Transverse colon (tissue), 3 donors: ENCODE measurements at regions not wholly inside any gene's neighbourhood (a gene's known extent, or its start where the extent isn't known, plus 50 kb on each side); places are given as distances from the start of the nearest gene placed in this dataset.

Experiments
- EP300 ChIP-seq: sonication (generic); formaldehyde crosslinking; IDR thresholded peaks from one replicate; pipeline ENCODE4 v1.6.1; 2017; ENCODE audit warnings: antibody characterized with exemption, low read depth
- POLR2A ChIP-seq: fragments of 450-650 bp; IDR thresholded peaks from one replicate; pipeline ENCODE4 v1.6.1; 2016; ENCODE audit warnings: antibody characterized with exemption, mild to moderate bottlenecking, moderate library complexity
- TF ChIP-seq, protein P1 (sequence below), 5 experiments: fragments of 200-600 bp in 3 of 5; fragments of 450-650 bp in 2 of 5; sonication (generic) in 3 of 5; IDR thresholded peaks; 1 replicate in 2 of 5; 2 replicates in 3 of 5; pipeline ENCODE4 v1.5.1; 2016 to 2017; ENCODE audit warnings: antibody characterized with exemption in 5 of 5, inconsistent platforms in 3 of 5, mild to moderate bottlenecking in 2 of 5, moderate library complexity in 1 of 5

- TF ChIP-seq, protein P1, sequence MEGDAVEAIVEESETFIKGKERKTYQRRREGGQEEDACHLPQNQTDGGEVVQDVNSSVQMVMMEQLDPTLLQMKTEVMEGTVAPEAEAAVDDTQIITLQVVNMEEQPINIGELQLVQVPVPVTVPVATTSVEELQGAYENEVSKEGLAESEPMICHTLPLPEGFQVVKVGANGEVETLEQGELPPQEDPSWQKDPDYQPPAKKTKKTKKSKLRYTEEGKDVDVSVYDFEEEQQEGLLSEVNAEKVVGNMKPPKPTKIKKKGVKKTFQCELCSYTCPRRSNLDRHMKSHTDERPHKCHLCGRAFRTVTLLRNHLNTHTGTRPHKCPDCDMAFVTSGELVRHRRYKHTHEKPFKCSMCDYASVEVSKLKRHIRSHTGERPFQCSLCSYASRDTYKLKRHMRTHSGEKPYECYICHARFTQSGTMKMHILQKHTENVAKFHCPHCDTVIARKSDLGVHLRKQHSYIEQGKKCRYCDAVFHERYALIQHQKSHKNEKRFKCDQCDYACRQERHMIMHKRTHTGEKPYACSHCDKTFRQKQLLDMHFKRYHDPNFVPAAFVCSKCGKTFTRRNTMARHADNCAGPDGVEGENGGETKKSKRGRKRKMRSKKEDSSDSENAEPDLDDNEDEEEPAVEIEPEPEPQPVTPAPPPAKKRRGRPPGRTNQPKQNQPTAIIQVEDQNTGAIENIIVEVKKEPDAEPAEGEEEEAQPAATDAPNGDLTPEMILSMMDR (IDR thresholded peaks at IDR 0.05), result no peak
- TF ChIP-seq POLR2A, result no peak
- TF ChIP-seq EP300, result no peak
Observed at GRCh38 chr1:48084826-48085225, 87.6 kb upstream of the TRABD2B start.
